D341Med (cell line): ENCODE measurements at regions not wholly inside any gene's neighbourhood (a gene's known extent, or its start where the extent isn't known, plus 50 kb on each side); places are given as distances from the start of the nearest gene placed in this dataset.
"Not testable (repeated sequence)": the region's sequence is repeated elsewhere in the genome, so short reads cannot be mapped to it uniquely, and the experiment has no call there.

Experiments used
- DNase-seq: peaks from one replicate; pipeline ENCODE4 v3.0.0; 2012; ENCODE audit warnings: low spot score

DNA sequence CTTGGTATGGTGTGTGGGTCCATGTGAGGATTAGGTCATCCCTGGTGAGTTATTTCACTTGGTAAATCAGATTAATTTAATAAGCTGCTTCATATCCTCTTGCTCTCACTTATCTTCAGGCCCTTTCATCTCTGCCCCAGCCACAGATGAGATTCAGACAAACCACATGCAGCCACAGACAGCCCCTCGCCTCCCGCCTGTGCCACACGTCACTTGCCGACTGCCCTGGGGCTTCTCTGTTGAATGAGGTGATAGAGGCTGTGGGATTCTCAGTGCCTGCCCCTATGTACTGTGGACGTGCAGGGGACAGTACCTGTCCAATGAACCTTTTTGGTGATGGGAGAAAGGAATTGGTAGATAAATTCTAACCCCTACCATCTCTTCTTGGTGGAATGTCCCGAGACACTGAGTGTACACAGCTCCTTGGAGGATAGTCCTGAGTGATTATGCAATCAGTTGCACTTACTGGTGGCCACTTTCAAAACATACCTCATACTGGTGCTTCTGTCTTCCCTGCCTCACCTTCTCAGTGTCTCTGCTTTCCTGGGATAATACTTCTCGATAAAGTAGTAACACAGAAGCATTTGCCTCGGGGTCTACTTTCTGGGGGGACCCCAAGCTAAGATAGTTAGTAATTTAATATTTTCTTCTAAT is 248.7 kb downstream of the TTC6 start:
- DNase-seq, result peak; percentile 49

DNA sequence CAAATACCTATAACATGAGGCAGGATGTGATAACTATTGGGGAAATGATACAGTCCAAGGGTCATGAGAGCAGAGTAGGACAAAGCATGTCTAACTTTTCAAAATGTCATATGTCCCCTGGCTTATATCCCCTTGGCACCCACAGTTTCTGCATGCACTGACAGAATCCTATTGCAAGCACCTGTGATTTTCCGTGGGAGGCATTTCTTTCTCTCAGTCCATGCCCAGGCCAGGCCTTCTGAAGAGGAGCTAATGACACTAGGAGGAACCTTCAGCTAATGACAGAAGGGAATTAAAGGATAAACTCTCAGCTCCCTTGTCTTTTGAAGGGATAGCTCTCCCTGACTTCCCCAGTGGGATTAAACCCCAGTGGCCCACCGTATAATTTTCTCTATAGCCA is 249.2 kb downstream of the TTC6 start:
- peak; percentile 71 for DNase-seq

DNA sequence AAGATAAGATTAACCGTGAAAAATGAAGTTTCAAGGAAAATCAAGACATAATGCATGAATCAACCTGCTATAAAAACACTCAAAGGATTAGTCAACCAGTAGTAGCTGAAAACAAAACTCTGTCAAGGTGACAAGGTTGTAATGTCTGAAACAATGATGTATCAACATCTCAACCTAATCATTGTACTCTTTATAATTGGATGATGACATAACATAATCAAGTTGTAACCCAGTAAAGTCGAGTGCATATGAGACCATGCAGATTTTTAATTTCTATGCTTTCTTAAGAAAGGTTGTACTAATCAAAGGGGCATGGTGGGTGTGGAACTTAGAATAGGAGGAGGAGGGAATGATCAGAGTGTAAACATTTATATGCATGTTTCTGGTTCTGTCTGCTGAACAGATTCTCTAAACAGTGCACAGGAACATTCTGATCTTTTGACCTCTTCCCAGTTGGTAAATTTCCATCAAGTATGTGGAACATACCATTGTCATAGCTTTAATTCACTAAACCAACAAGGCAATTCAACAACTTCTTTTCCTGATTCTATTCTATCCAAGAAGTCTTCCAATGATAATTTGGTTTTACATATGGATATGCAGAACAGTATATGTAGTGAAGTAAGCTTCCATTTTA is 253.7 kb downstream of the TTC6 start:
- DNase-seq, result no peak

DNA sequence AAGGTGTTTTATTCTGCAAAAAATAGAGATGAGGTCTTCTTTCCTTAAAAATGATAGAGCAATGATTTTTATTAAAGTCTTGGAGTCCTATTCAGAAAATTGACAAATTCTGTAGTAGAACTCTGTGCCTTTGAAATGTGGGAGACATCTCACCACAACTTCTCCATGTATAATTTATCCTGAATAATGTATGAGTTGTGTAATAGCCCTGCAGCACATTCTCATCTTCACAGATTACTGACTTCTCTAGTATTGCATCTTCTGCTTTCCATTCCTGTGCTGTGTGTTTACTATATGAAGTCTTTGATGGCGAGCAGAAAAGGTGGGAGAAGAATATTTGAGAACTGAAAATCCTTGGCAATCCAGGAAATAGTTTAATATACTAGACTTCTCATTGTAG is 255.6 kb downstream of the TTC6 start:
- no peak for DNase-seq

DNA sequence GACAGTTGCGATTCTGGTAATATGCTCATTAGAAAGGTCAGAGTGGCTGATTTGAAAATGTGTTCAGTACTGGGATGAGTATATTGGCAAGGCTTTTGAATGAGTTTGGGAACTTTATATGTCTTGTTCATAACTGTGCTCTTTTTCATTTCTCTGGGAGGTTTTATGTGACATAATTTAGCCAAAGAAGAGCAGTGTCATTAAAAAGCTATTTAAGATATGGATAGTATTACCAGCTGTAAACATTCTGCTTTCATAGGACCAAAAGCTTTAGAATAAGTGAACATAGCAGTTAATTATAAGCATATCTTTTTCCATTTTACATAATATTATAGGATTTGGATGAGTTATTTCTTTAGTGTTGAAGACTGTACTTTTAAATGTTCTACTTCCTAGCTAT is 260.4 kb downstream of the TTC6 start:
- DNase-seq, result no peak

DNA sequence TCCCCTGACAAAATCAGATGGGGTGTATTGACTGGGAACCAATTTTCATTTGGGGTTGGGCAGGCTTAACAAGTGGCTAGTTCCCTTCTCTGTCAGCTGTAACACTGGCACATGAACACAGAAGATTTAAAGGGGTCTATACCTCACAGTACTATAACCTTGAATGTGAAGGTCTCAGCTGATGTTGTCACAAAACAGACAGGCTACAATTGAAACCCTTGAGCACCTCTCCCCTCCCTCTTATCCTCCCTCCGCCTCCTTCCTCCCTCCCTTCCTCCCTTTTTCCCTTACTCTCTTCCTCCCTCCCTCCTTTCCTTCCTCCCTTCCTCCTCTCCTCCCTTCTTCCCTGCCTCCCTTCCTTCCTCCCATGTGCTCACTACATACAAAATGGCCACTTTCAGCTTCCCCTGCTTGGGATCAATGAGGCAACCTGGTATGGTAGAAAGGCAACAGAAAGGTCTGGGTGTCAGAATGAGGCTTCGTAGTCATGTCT is 262.4 kb downstream of the TTC6 start:
- DNase-seq, result no peak

DNA sequence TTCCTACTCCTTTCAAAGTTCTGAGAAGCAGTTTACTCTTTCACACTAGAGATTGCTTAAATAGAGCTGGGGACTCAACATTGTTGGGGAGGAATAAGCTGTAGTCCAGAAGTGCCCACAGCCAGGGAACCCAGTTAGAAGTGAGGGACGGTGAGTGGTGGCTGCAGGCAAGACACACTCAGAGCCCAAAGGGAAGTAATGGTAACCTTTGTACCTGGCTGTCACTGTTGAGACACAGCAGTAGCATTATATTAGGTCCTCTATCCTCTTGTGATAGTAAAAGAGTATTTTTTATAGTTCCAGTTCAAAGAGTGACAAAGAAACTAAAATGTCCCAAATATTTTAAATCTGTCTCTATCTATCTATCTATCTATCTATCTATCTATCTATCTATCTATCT is 263.3 kb downstream of the TTC6 start:
- no peak for DNase-seq

DNA sequence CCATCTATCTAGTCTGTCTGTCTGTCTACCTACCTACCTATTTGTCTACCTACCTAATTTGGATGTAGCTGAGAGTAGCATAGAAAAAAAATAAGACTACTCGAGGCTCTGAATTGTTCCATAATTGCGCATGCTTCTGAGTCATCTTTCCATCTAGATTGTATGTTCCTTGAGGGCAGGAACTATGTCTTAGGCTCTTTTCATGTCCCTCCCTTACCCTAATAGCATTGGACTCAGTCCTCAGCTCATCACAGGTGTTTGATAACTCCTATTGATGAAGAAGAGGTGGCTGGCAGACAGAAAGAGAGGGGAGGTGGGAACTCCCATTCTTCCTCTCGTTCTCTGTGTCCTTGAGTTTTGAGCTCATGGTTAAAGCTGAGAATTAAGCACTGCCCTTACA is 263.7 kb downstream of the TTC6 start:
- no peak for DNase-seq

DNA sequence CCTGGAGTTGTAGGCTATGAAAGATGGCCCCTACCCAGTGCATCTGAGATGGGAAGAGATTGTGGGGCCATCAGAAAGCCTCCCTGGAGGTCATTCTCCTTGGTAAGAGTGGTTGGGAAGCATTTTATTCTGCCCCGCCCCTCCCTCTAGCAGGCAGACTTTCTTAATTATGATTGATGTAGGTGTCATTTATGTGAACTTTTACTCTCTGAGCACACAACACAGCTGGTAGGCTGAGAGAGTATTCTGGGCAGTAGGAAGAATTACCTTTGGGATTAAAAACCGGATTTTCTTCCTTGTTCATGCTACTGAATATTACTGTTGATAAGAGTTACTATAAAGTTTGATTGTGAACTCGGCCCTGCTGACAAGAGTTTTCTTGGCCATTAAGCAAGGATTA is 266.8 kb downstream of the TTC6 start:
- no peak for DNase-seq

DNA sequence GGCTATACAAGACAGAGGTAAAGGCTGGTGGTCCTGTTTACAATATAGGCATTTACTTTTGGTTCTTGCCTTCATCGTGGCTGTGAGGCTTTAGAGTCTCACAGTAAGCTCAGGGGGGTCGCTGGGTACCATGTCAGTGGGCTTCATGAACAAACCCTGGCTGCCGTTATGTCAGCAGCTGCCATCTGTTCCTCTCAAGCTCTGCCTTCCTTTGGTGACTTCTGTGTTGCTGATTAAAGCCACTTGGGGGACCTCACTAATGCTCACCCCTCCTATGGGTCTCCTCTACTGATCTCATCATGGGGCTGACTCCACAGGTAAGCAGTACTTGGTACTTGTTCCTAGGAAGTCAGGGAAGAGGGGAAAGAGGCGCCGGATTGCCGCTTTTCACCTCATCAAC is 268.7 kb downstream of the TTC6 start:
- DNase-seq, result no peak

DNA sequence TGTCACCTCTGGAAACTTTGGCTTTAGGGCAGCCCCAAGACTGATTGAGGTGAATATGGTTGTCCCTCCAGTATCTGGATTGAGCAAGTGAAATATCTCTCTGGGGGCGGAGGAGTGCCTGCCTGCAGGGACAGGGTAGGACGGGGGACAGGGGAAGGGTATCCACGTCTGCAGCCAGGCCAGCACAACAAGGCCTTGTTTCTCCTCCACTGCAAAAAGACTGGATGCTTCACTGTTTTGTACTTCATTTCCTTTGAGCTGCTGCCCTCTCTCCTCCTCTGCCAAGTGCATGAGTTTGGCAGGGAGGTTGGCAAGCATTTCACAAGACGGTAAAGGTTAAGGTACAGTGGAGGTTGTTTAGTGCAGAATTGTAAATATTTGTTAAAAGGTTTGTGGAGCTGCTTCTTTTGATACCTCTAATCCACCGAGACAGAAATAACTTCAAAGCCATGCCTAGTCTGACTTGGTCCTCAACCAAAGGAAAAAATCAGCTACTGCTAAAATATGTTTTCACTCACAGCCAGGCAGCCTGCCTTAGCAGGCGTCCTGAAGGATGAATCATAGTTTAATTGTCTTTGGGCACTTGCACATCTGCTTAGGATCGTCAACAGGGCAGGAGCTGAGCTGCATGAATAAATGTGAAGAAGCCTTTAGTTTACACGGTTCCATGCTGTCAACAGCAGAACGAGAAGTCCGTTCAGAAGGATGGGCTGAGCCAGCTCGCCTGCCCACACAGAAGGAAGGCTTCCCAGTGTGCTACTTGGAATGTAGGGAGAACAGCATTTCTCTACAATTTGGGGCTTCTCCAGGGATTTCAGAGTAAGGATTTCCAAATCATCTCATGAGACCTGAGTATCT is 269.7 kb downstream of the TTC6 start:
- DNase-seq, result no peak

DNA sequence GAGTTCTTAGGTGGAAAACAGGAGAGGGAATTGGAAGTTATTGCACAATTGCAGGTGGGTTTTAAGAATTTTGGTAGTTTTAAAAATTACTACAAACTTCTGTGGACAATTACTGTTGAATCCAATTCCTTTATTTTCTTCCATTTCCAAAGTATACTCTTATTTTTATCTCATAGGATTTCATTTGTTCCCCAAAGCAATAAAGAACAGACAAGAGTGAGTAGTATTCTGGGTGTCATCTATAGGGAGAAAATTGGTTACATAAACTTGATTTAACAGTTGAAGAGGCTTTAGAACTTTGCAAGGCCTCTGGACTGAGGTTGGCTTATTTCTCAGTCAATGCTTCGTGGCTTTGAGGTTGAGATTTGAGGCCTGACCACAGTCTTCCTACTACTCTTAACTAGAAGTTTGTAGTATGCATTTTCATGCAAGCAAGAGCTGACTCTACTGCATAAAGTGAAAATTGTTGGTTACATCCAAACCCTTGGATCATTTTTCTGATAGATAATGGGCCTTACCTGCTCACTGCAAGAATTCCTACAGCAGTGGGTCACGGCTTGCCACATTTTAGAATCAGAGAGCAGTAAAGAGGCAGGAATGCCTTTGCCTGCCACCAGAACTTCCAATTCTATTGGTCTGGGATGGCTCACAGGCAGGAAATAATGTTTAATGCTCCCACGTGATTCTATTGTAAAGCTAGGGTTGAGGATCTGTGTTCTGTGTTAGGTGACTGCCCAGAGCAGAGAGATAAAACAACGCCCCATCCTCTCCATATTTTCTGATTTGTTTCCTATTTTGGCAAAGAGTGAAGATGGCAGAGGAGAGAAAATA is 270.5 kb downstream of the TTC6 start:
- DNase-seq, result no peak

DNA sequence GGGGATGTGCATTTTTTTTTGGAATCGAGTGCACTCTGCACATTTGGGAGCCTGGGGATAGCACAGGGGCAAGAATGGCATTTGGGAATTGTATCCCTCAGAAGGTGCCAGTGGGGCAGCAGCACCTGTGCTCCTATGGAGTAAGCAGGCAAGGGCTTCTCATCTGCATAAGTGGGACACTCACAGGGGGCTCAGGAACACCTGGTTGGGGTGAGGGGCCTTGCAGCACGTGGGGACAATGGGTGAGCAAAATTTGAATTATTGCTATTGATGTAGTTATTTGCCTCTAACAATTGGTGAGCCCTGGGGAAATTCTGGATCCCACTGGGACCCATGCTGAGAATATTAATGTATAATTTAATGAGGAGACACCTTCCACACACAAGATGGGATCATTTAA is 274.2 kb downstream of the TTC6 start:
- DNase-seq, result peak; percentile 56

DNA sequence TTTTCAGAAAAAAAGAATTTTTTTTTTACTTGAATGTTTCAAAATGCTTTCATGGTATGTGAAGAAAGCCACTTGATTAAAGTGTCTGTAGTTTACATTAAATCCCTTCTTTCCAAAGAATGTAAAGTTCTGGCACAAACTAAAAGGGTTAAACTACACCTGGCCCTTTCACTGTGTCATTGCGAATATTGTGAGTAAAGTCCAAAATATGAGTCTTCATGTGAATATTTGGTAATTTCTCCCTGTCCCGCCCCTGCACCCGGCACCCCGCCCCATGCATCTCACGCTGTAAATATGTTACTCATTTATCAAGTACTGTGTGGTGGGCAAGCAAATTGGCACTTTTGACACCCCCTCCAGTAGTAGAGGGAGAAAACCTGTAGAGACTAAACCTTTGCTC is 274.7 kb downstream of the TTC6 start:
- DNase-seq, result no peak

DNA sequence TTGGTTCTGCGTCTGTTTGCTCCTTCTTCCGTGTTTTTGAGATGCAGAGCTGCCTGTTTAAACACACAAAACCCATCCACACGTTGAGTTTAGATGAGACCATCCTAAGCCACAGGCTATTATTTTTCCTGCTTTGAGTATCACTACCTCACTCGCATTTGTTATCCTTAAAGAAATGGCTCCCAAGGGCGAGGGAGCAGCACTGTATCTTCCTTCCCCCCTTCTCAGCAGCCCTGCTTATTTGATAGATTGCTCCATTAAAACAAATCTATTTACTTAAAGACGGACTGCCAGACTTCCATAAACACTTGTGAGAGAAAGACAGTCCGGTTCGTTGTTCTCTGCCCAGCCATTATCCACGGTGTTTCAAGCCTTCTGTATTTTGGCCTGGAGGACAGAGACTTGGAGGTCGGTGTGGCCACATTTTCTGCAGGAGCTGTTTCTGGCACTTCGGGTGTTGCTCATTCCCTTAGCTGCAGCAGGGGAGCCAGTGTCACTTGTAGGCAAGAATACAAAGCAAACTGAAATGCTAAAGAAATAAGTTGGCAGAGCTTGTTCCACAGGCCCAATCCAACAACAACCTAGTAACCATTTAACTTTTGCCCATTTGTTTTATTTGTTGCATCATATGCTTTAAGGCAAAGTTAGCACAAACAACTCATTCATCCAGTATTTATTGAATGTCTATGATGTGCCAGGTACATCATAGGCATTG is 275.4 kb downstream of the TTC6 start:
- DNase-seq, result no peak

DNA sequence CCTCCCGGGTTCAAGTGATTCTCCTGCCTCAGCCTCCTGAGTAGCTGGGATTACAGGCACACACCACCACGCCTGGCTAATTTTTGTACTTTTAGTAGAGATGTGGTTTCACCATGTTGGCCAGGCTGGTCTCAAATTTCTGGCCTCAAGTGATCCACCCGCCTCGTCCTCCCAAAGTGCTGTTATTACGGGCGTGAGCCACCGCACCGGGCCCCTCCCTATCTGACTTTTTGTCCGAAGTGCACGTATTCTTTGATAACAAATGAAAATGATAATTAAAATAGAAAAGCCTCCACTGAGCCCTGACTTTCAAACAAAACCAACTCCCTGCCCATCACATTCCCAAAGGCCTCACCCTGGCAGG is 278.6 kb downstream of the TTC6 start:
- not testable (repeated sequence) for DNase-seq

DNA sequence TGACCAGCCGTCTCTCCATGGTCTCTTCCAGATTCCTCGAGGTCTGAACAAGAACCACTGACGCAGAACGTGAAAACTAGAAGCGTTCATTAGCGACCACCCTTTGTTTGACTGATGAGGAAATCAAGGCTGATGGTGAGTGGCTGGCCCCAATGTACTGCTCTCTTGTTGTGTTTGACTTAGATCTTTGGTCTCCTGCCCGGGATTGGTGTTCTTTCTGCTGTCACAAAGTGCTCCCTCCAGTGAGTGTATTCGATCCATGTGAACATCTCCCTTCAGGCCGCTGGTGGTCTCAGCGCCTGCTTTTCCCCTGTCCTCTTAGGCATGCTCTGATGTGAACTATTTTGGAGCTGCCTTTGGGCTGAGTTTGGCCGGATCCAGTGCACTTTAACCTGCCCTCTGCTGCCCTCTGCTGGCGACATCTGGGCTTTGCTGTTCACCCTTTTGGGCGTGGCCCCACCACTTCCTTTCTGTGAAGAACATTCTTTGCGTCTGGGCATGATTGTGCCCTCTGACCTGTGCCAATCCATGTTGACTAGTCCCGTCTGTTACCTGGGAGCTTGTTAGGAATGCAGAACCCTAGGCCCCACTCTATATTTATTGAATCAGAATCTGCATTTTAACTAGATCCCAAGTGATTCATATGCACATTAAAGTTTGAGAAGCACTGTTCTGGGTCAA is 279.1 kb downstream of the TTC6 start:
- peak; percentile 83 for DNase-seq

DNA sequence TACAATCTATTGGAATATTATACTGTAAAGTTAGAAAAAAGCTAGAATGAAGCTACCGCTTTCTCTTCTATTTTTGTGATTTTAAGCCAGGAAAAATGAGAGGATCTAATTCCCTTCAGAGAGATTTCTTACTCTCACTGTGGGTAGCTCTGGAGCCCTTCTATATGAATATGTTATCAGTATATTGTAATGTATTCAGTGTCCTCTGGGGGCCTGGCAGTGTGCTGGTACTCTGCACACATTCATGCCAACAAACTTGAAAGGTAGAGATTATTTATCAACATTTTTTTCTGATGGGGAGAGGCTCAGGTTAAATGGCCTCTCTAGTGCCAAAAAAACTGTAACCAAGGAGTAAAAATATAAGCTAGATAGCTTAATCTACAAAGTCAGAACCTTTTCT is 292.8 kb downstream of the TTC6 start:
- no peak for DNase-seq

DNA sequence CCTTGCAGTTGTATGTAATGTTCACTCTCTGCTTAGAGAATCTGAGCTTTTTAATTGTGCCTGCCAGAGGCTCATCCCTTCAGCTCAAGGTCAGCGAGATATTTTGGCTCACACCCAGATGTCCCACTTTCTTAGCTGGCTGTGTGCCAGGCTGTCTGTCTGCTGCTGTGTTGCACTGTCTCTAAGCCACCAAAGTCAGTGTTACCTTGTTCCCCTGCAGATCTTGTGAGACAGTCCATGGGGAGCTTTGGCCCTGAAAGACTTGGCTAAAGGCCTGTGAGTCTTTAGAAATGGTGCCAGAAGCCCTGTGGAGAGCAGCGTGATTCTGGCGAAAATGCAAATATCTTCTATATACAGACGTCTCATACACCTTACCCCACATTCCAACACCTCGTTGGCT is 293.7 kb downstream of the TTC6 start:
- peak; percentile 39 for DNase-seq

DNA sequence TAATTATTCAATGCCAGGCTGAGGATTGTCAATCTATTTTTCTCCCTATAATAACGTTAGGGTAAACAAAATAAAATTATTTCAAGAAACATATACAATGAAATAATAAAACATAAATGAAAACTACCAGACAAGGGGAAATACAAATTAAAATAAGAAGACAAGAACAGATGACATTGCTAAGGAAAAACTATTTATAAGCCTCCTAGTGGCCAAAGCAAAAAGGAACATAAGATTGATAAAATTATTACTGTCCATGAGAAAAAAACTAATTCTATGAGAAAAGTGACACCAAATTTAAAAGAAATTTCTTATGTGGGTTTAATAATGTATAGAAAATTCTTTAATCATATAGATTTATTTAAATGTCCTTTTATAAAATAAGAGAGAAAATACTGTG is 294.7 kb downstream of the TTC6 start:
- DNase-seq, result no peak

DNA sequence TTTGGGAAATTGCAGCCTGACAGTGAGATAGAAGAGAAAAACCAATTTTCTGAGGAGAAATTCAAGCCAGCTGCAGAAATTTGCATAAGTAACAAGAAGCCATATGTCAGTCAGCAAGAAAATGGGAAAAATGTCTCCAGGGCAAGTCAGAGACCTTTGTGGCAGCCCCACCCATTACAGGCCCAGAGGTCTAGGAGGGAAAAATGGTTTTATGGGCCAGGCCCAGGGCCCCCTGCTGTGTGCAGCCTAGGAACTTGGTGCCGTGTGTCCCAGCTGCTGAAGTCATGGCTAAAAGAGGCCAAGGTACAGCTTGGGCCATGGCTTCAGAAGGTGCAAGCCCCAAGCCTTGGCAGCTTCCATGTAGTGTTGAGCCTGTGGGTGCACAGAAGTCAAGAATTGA is 296.1 kb downstream of the TTC6 start:
- DNase-seq, result not testable (repeated sequence)
